ENCODE measurements at regions not wholly inside any gene's neighbourhood (a gene's known extent, or its start where the extent isn't known, plus 50 kb on each side); places are given as distances from the start of the nearest gene placed in this dataset.
"Not testable (repeated sequence)": the region's sequence is repeated elsewhere in the genome, so short reads cannot be mapped to it uniquely, and the experiment has no call there.

DNA sequence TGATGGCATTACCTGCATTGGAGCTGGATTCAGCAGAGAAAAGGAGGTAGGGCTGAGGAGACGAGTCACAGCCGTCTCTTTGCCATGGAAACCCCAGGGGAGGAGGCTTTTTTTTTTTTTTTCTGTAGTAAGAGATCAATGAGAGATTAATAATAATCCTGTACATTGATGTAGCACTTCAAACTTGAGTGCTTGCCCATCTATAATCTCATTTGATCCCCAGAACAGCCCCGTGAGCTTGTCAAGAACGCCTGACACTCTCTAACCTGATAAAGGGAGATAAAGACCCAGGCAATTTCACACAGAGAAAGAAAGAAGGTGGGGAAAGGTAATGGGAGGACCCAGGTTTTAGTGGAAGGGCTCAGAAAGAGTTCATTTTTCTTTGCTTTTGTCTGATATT, 195.2 kb upstream of the FOXK1 start:
- Mint-ChIP-seq H3K27me3 (ENCODE audit: low read depth) (peaks cover 14% of the 10 kb centered on the region), H3K4me3 (no peak overlapping the region), H3K9me3 (peaks cover 10% of the 10 kb centered on the region), H3K36me3 (ENCODE audit: low read depth) (peaks cover 4% of the 10 kb centered on the region), H3K4me1 (ENCODE audit: low read depth) (no peaks in the 10 kb centered on the region), H3K27ac (no peak overlapping the region)
- CTCF ChIA-PET, result interaction anchor here (0.6 kb wide), 1 partner anchor 146 kb away, joined by 3 read pairs; no protein-coding TSS in a partner anchor
- intact Hi-C loops (cut with micrococcal nuclease), result no loop called here
- no peak for DNase-seq

DNA sequence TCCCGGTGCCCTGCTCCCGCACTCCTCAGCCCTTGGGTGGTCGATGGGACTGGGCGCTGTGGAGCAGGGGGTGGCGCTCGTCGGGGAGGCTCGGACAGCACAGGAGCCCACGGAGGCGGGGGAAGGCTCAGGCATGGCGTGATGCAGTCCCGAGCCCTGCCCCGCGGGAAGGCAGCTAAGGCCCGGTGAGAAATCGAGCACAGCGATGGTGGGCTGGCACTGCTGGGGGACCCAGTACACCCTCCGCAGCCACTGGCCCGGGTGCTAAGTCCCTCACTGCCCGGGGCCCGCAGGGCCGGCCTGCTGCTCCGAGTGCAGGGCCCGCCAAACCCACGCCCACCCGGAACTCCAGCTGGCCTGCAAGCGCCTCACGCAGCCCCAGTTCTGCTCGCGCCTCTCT, 185.2 kb upstream of the FOXK1 start:
- DNase-seq; intact Hi-C loops (cut with micrococcal nuclease); H3K27me3 Mint-ChIP-seq (ENCODE audit: low read depth); H3K27ac Mint-ChIP-seq; H3K4me3 Mint-ChIP-seq; H3K36me3 Mint-ChIP-seq (ENCODE audit: low read depth); H3K9me3 Mint-ChIP-seq; H3K4me1 Mint-ChIP-seq (ENCODE audit: low read depth): not testable (repeated sequence)
- CTCF ChIA-PET, result interaction anchor here (0.6 kb wide), 1 partner anchor 214 kb away, joined by 3 read pairs; no protein-coding TSS in a partner anchor

DNA sequence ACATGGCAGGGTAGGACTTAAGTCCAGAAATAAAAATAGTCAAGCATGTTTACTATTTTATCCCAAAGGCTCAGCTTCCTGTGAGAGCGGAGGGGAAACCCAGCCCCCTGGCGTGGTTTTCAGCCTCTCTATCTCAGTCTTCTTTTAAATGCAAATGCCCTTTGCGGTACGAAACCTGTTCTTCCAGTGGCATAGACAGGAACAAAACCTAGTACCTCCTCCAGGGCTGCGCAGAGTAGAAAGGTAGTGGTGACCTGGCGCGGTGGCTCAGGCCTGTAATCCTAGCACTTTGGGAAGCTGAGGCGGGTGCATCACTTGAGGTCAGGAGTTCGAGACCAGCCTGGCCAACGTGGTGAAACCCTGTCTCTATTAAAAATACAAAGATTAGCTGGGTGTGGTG, 181.3 kb upstream of the FOXK1 start:
- intact Hi-C loops (cut with micrococcal nuclease), result no loop called here
- no peak for DNase-seq
- Mint-ChIP-seq H3K36me3 (ENCODE audit: low read depth) (no peaks in the 10 kb centered on the region), H3K27ac (no peak overlapping the region), H3K9me3 (peaks cover 9% of the 10 kb centered on the region), H3K4me1 (ENCODE audit: low read depth) (no peaks in the 10 kb centered on the region), H3K4me3 (no peak overlapping the region), H3K27me3 (ENCODE audit: low read depth) (peaks cover 9% of the 10 kb centered on the region)
- CTCF ChIA-PET, result no interaction called here

DNA sequence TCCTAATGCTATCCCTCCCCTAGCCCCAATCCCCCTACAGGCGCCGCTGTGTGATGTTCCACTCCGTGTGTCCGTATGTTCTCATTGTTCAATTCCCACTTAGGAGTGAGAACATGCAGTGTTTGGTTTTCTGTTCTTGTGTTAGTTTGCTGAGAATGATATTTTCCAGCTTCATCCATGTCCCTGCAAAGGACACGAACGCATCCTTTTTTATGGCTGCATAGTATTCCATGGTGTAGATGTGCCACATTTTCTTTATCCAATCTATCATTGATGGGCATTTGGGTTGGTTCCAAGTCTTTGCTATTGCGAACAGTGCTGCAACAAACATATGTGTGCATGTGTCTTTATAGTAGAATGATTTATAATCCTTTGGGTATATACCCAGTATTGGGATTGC, 174.2 kb upstream of the FOXK1 start:
- CTCF ChIA-PET; H3K4me3 Mint-ChIP-seq; H3K27ac Mint-ChIP-seq; DNase-seq; H3K4me1 Mint-ChIP-seq (ENCODE audit: low read depth); H3K36me3 Mint-ChIP-seq (ENCODE audit: low read depth); intact Hi-C loops (cut with micrococcal nuclease): not testable (repeated sequence)
- peaks cover 11% of the 10 kb centered on the region for H3K9me3 Mint-ChIP-seq
- peaks cover 16% of the 10 kb centered on the region for H3K27me3 Mint-ChIP-seq (ENCODE audit: low read depth)

DNA sequence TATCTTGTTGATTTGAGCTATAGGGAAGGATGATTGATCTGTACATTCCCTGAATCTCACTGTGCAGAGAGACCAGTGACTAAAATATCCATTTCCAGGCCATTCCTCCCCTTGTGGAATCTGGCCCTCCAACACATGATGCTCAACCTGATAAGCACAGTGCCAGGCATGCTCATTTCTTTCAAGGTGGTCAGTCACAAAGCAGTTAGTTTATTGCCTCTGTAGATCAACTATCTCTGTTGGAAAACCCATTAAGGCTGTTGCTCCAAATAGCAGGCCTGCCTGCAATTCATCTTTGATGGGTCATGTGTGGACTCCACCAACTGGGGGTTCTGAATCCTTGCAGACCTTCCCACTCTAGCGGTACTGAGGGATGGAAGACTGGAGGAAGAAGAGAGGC, 168.6 kb upstream of the FOXK1 start:
- H3K27ac Mint-ChIP-seq, result no peak overlapping the region
- no peaks in the 10 kb centered on the region for H3K4me1 Mint-ChIP-seq (ENCODE audit: low read depth)

DNA sequence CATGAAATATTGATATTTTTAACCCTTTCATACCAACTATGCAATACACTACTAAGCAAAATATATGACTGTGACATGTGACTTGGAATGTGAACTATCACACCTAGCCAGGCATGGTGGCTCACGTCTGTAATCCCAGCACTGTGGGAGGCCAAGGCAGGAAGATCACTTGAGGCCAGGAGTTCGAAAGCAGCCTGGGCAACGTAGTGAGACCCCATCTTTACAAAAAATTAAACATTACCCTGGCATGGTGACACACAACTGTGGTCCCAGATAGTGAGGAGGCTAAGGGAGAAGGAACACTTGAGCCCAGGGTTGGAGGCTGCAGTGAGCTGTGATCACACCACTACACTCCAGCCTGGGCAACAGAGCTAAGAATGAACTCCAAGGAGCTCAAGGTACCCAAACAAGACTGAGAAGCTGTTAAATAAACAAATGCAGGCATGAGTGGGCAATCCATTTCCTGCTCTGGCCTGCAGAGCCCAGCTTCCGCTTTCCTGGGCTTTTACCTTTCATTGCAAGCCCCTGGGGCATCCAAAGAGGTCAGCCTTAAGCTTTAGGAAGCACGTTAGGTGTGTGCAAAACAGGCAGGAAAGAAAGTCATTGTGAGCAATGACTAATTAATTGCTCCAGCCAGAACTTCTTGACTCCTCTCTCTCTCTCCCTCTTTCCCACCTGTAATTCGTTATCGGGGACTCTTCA, 162.1 kb upstream of the FOXK1 start:
- H3K4me1 Mint-ChIP-seq (ENCODE audit: low read depth), result no peaks in the 10 kb centered on the region

More for the DNA sequence above, 168.6 kb upstream of the FOXK1 start:
- H3K27me3 Mint-ChIP-seq (ENCODE audit: low read depth), result peaks cover 19% of the 10 kb centered on the region
- peaks cover 13% of the 10 kb centered on the region for H3K9me3 Mint-ChIP-seq
- DNase-seq, result no peak
- H3K4me3 Mint-ChIP-seq, result no peak overlapping the region
- H3K36me3 Mint-ChIP-seq (ENCODE audit: low read depth), result no peaks in the 10 kb centered on the region
- intact Hi-C loops (cut with micrococcal nuclease), result no loop called here
- CTCF ChIA-PET, result no interaction called here

DNA sequence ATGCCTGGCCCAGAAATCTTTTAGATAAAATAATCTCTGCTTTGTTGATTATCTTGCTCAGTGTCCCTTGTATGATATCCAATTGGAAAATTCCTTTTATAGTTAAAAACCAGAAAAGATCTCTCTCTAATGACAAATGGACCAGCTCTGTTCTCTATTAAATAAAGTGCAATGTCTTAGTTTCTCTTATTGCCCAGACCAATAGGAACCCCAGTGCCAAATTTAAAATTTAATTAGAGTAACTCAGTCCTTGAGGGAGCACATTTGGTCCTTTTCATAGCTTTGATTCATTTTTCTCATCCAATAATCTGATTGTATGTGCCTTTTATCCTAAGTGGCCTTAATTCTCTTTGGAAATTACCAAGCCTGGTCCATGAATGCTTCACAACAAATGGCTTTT, 158.9 kb upstream of the FOXK1 start:
- DNase-seq, result no peak
- Mint-ChIP-seq H3K27me3 (ENCODE audit: low read depth) (peaks cover 15% of the 10 kb centered on the region), H3K9me3 (no peaks in the 10 kb centered on the region), H3K36me3 (ENCODE audit: low read depth) (no peaks in the 10 kb centered on the region), H3K4me1 (ENCODE audit: low read depth) (no peaks in the 10 kb centered on the region), H3K27ac (no peak overlapping the region), H3K4me3 (no peak overlapping the region)
- CTCF ChIA-PET, result no interaction called here
- intact Hi-C loops (cut with micrococcal nuclease), result no loop called here

More for the DNA sequence above, 162.1 kb upstream of the FOXK1 start:
- Mint-ChIP-seq H3K27me3 (ENCODE audit: low read depth) (peaks cover 18% of the 10 kb centered on the region), H3K9me3 (no peaks in the 10 kb centered on the region), H3K27ac (no peak overlapping the region), H3K36me3 (ENCODE audit: low read depth) (no peaks in the 10 kb centered on the region), H3K4me3 (no peak overlapping the region)
- intact Hi-C loops (cut with micrococcal nuclease), result no loop called here
- no peak for DNase-seq
- CTCF ChIA-PET, result no interaction called here

DNA sequence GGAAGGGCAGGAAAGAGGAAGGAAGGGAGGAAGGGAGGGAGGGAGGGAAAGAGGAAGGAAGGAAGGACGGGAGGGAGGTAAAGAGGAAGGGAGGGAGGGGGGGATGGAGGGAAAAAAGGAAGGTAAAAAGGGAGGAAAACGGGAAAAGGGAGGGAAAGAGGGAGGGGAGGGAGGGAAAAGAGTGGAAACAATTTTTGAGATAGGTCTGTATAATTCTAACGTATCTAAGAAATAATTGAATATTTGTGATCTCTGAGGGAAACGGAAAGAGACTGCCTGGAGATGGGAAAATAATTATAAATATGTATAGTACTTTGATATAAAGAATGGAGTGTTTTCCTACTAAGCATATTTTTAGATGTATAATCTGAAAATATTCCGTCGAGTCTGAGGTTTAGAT, 158.2 kb upstream of the FOXK1 start:
- CTCF ChIA-PET, result no interaction called here

DNA sequence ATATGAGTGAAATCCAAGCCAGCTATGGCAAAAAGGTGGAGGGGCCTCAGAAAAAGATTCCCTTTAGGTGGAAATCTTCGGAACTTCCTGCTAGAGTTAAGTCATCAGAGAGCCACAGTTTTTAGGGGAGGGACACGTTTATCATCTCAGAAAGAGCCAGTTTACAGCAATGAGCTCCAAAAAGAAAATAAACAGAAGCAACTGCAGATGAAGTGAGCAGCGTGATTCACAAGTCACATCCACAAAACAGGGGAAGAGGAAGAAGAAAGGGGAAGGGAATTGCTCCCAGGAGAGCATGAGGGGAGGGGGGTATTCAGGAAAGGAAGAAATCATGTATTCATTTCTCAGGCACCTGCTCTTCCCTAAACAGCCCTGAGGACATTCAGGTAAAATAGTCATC, 156.2 kb upstream of the FOXK1 start:
- H3K27me3 Mint-ChIP-seq (ENCODE audit: low read depth), result peaks cover 13% of the 10 kb centered on the region
- no peak overlapping the region for H3K4me3 Mint-ChIP-seq
- no peaks in the 10 kb centered on the region for H3K36me3 Mint-ChIP-seq (ENCODE audit: low read depth)
- no peaks in the 10 kb centered on the region for H3K9me3 Mint-ChIP-seq
- H3K27ac Mint-ChIP-seq, result no peak overlapping the region
- H3K4me1 Mint-ChIP-seq (ENCODE audit: low read depth), result no peaks in the 10 kb centered on the region
- DNase-seq, result no peak
- CTCF ChIA-PET, result interaction anchor here (0.6 kb wide), 1 partner anchor 339 kb away, joined by 3 read pairs; no protein-coding TSS in a partner anchor
- intact Hi-C loops (cut with micrococcal nuclease), result no loop called here

More for the DNA sequence above, 158.2 kb upstream of the FOXK1 start:
- no peak for DNase-seq
- H3K4me1 Mint-ChIP-seq (ENCODE audit: low read depth), result no peaks in the 10 kb centered on the region
- no peak overlapping the region for H3K27ac Mint-ChIP-seq
- H3K9me3 Mint-ChIP-seq, result no peaks in the 10 kb centered on the region
- H3K36me3 Mint-ChIP-seq (ENCODE audit: low read depth), result no peaks in the 10 kb centered on the region
- peaks cover 13% of the 10 kb centered on the region for H3K27me3 Mint-ChIP-seq (ENCODE audit: low read depth)
- intact Hi-C loops (cut with micrococcal nuclease), result no loop called here
- H3K4me3 Mint-ChIP-seq, result no peak overlapping the region

DNA sequence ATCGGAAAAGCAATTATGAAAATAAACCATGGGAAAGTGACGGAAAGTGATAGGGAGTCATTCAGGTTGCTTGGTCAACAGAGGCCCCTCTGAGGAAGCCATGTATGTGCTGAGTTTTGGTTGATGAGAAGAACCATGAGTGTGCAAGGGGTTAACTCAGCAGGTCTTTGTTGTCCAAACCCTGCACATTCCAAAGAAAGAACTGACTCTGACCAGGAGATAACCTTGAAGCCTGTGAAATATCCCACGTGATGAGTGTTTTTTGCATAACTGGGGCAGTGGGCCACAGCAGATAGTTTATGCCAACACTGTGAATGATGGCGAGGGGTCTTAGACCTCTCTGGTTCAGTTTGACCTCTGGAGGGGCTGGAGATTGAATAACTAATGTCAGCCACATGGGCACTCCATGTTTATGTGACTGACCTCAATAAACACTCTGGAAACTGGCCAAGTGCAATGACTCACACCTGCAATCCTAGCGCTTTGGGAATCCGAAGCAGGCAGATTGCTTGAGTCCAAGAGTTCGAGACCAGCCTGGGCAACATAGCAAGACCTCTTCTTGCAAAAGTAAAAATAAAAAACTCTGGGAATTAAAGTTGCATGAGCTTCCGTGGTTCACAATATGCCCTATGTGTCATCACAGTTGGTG, 154.0 kb upstream of the FOXK1 start:
- Mint-ChIP-seq H3K4me3 (no peak overlapping the region), H3K27me3 (ENCODE audit: low read depth) (peaks cover 10% of the 10 kb centered on the region), H3K27ac (no peak overlapping the region), H3K36me3 (ENCODE audit: low read depth) (no peaks in the 10 kb centered on the region), H3K4me1 (ENCODE audit: low read depth) (no peaks in the 10 kb centered on the region), H3K9me3 (no peaks in the 10 kb centered on the region)
- DNase-seq, result no peak
- CTCF ChIA-PET, result no interaction called here
- intact Hi-C loops (cut with micrococcal nuclease), result no loop called here

DNA sequence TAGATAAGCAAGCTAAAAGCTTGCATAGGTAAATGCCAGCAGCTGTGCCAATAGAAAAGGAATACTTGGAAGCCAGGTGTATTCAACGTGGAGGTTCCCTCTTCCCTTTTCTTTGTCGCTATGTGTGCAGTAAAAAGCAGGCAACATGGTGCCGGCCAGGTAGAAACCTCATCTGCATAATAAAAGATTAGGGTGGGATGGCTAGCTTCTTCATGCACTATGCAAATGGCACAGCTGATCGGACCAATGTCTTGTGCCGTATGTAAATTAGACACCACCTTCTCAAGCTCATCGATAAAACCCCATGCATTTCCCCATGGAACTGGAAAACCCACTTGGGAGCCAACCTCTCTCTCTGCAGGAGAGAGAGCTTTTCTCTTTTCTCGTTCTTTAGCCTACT, 150.9 kb upstream of the FOXK1 start:
- no peaks in the 10 kb centered on the region for H3K9me3 Mint-ChIP-seq
- intact Hi-C loops (cut with micrococcal nuclease), result no loop called here
- H3K27me3 Mint-ChIP-seq (ENCODE audit: low read depth), result no peaks in the 10 kb centered on the region
- no peak overlapping the region for H3K27ac Mint-ChIP-seq
- H3K4me1 Mint-ChIP-seq (ENCODE audit: low read depth), result no peaks in the 10 kb centered on the region
- CTCF ChIA-PET, result interaction anchor here (0.6 kb wide), 1 partner anchor 581 kb away, joined by 3 read pairs; no protein-coding TSS in a partner anchor
- no peak for DNase-seq
- H3K4me3 Mint-ChIP-seq, result no peak overlapping the region
- H3K36me3 Mint-ChIP-seq (ENCODE audit: low read depth), result no peaks in the 10 kb centered on the region

DNA sequence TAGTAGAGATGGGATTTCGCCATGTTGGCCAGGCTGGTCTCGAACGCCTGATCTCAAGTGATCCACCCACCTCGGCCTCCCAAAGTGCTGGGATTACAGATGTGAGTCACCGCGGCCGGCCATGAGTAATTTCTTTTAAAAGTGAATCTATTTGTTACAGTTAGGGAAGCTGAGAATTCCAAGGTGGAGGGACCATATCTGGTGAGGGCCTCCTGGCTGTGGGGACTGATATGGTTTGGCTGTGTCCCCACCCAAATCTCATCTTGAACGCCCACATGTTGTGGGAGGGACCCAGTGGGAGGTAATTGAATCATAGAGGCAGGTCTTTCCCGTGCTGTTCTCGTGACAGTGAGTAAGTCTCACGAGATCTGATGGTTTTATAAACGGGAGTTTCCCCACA, 148.8 kb upstream of the FOXK1 start:
- intact Hi-C loops (cut with micrococcal nuclease); H3K27ac Mint-ChIP-seq; CTCF ChIA-PET; H3K27me3 Mint-ChIP-seq (ENCODE audit: low read depth); H3K4me1 Mint-ChIP-seq (ENCODE audit: low read depth); DNase-seq; H3K4me3 Mint-ChIP-seq; H3K9me3 Mint-ChIP-seq; H3K36me3 Mint-ChIP-seq (ENCODE audit: low read depth): not testable (repeated sequence)

DNA sequence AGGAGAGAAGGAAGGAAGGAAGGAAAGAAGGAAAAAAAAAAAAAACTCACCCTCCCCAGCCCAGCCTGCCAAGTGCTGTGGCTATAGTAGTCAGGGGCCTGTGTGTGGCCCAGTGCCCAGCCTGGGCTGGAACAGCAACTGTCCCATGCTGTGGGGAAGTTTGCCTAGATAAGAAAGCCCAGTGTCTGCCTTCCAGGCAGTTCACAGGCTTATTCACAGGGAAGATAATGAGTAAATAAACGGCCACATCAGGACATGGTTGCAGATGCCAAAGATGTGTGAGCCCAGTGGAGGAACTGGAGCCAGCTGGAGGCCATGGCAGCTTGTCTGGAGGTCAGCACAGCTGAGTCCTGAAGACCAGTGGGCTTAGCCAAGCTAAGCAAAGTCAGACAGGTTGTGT, 132.4 kb upstream of the FOXK1 start:
- Mint-ChIP-seq H3K36me3 (ENCODE audit: low read depth) (no peaks in the 10 kb centered on the region), H3K27me3 (ENCODE audit: low read depth) (peaks cover 5% of the 10 kb centered on the region), H3K4me1 (ENCODE audit: low read depth) (no peaks in the 10 kb centered on the region), H3K4me3 (no peak overlapping the region), H3K27ac (no peak overlapping the region), H3K9me3 (peaks cover 13% of the 10 kb centered on the region)
- CTCF ChIA-PET, result no interaction called here
- DNase-seq, result no peak
- intact Hi-C loops (cut with micrococcal nuclease), result no loop called here

Measured in activated naive CD4-positive, alpha-beta T cell treated with anti-CD3 and anti-CD28 coated beads for 36 hours (primary cell).